Astrocyte of the cerebellum (primary cell): ENCODE measurements at regions not wholly inside any gene's neighbourhood (a gene's known extent, or its start where the extent isn't known, plus 50 kb on each side); places are given as distances from the start of the nearest gene placed in this dataset.

ENCODE experiments used
- DNase-seq: peaks from one replicate; pipeline ENCODE4 v3.0.0-alpha.2; 2011; ENCODE audit warnings: low read depth
- H3K4me3 ChIP-seq: 2 replicates; pipeline ENCODE4 v1.5.1; 2011; ENCODE audit warnings: mild to moderate bottlenecking, low read depth, low read length, moderate library complexity
- in situ Hi-C: cut with HindIII; loops from 2 replicates; pipeline ENCODE4 v1.10.0; 2017; ENCODE audit warnings: low sequenced_read_pairs
- TF ChIP-seq, protein P1 (sequence below): IDR thresholded peaks from 2 replicates; pipeline ENCODE4 v1.5.1; 2012; ENCODE audit warnings: low read length, low read depth, moderate library complexity, mild to moderate bottlenecking; ENCODE audit errors: missing control alignments

DNA sequence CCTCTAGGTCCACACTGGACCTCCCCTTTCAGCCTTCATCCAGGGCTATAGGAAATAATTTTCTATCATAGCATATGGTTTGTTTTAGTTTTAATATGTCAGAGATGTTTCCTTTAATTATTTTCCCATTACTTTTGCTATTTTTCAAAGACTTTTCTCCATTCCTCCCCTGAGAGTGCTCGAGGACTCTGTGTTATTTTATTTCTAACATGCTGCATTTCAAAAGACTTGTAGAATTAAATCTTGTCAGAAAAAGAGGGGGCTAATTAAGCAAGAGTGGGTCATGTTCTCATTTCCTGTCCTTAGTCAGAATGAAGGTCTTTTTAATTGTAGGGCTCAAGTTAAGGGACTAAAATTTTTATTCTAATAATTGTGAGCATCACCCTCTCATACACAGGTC is 71.6 kb upstream of the CTTNBP2 start:
- in situ Hi-C loops = no loop called here
- no peak overlapping the region for H3K4me3 ChIP-seq
- no peak for DNase-seq
- TF ChIP-seq, protein P1, sequence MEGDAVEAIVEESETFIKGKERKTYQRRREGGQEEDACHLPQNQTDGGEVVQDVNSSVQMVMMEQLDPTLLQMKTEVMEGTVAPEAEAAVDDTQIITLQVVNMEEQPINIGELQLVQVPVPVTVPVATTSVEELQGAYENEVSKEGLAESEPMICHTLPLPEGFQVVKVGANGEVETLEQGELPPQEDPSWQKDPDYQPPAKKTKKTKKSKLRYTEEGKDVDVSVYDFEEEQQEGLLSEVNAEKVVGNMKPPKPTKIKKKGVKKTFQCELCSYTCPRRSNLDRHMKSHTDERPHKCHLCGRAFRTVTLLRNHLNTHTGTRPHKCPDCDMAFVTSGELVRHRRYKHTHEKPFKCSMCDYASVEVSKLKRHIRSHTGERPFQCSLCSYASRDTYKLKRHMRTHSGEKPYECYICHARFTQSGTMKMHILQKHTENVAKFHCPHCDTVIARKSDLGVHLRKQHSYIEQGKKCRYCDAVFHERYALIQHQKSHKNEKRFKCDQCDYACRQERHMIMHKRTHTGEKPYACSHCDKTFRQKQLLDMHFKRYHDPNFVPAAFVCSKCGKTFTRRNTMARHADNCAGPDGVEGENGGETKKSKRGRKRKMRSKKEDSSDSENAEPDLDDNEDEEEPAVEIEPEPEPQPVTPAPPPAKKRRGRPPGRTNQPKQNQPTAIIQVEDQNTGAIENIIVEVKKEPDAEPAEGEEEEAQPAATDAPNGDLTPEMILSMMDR = no peak

DNA sequence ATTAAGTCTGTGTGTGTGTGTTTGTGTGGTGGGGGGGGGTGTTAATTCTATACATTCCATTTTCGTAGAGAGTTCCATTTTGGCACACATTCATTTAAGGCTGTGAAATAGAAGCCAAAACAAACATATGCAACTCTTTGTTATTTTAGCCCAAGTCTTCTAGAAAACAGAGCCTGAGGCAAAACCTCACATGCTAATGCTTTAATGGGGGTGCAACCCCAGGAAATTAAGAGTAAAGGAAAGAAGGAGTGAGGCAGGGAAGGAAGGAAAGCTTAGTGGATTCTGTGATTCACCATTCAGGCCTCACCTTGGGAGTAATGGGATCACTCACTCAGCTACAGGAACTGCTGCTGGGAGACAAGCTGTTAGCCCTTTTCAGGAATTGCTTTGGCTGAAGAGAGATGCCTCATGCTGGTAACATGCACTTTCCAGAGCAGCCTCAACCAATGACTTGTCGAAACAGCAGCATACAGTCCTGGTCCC is 73.0 kb upstream of the CTTNBP2 start:
- TF ChIP-seq, protein P1 = no peak
- DNase-seq = peak; percentile 12
- in situ Hi-C loops = no loop called here
- H3K4me3 ChIP-seq = no peak overlapping the region

DNA sequence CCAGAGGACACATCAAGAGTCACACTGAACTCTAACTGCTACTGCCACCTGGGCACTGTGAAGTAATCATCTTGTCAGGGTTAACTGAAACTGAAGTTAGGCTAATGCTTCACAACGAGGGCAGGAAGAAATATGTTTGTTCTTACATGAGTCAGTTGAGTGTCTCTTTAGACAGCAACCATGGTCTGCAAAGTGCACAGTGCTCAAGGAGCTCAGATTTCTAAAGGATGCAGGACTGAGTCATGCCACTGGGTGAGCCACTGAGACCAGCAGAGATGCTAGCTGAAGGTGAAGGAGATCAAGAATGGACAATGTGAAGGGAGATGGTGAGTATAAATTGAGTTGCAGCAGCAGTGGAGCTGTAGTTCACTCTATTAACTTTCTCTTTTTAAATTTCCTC is 76.0 kb upstream of the CTTNBP2 start:
- no peak for DNase-seq
- TF ChIP-seq, protein P1 = peak; percentile 15
- no peak overlapping the region for H3K4me3 ChIP-seq
- in situ Hi-C loops = no loop called here

DNA sequence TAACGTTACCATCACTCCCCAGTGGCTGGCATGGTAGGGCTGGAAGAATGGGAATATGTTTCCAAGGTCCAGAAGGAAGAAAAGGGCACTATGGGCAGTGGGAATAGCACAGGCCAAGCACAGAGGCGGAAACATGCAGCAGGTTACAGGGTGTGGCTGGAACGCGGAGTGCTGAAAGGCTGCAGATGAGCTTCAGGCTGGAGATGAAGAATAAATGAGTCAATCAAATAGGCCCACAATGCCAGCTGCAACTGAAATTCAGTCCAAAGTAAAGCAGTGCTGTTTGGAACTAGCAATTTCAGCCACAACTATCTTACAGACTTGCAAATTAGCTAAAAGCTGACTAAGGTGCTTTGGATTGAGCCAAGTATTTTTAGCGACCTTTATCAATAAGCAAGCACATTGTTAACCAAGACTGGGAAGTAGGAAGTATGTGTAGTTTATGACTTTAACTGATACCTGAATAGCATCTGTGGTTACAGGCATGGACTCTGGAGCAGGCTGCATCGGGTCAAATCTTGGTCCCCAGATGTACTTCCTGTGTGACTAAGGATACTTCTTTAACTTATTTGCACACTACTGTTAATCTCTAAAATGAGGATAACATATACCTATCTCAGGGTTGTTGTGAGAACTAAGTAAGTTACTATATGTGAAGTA is 77.5 kb upstream of the CTTNBP2 start:
- DNase-seq = no peak
- TF ChIP-seq, protein P1 = no peak
- in situ Hi-C loops = no loop called here
- no peak overlapping the region for H3K4me3 ChIP-seq

DNA sequence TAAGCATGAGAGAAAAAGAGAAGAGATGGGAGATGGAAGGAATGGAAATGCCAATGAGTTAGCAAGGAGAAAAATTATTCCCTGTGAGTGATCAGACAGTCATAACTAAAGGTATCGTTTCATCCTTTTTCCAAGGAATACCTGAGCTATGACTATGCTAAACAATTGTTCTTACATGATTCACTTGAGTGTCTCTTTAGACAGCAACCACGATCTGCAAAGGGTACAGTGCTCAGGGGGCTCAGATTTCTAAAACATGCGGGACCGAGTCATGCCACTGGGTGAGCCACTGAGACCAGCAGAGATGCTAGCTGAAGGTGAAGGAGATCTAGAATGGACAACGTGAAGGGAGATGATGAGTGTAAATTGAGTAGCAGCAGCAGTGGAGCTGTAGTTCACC is 78.0 kb upstream of the CTTNBP2 start:
- no peak overlapping the region for H3K4me3 ChIP-seq
- in situ Hi-C loops = no loop called here
- no peak for DNase-seq
- TF ChIP-seq, protein P1 = no peak

DNA sequence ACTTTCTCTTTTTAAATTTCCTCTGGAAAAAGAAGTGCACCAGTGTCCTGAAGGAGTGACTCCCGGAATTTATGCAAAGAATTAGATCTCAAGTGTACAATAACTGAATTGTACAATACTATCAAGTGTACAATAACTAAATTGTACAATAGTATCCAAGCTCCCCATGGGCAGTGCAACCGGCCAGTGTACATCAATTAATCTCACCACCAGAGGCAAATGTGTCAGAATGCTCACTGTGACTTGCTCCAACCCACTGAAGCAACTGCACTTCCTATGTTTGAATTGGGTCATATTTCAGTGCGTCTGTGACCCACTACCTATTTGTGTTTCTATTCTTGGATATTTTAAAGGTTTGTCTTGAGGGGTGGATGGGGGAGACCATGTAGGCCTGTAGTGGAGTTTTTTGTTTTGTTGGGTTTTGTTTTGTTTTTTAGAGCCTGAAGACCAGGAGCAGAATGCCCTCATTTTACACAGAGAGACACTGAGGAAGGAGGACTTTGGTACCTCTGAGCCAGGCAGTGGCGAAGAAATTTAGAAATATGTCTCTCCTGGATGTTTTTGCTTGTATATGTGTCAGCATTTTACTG is 78.5 kb upstream of the CTTNBP2 start:
- in situ Hi-C loops = no loop called here
- no peak overlapping the region for H3K4me3 ChIP-seq
- no peak for DNase-seq
- TF ChIP-seq, protein P1 = no peak
